ENCODE measurements at regions not wholly inside any gene's neighbourhood (a gene's known extent, or its start where the extent isn't known, plus 50 kb on each side); places are given as distances from the start of the nearest gene placed in this dataset.

- Histone ChIP-seq H3K27ac (ENCODE audit: low read depth, low read length) (no peak overlapping the region), H3K27me3 (ENCODE audit: control insufficient read depth, insufficient read depth, low read length) (no peaks in the 10 kb centered on the region), H3K36me3 (ENCODE audit: control insufficient read depth, insufficient read depth, low read length) (no peaks in the 10 kb centered on the region)
Observed at GRCh38 chr6:90730151-90730673, 143.3 kb upstream of the MAP3K7 start.

GRCh38 chr6:90729057-90729456, 142.2 kb upstream of the MAP3K7 start:
- H3K27me3 ChIP-seq (ENCODE audit: control insufficient read depth, insufficient read depth, low read length) = no peaks in the 10 kb centered on the region
- no peak overlapping the region for H3K9ac ChIP-seq (ENCODE audit: low read depth, low read length)
- H3K36me3 ChIP-seq (ENCODE audit: control insufficient read depth, insufficient read depth, low read length) = no peaks in the 10 kb centered on the region
- no peak overlapping the region for H3K4me3 ChIP-seq (ENCODE audit: low read depth, low read length)
- H3K4me1 ChIP-seq (ENCODE audit: control insufficient read depth, insufficient read depth, low read length) = no peaks in the 10 kb centered on the region
- no peak overlapping the region for H3K27ac ChIP-seq (ENCODE audit: low read depth, low read length)
- H3K9me3 ChIP-seq (ENCODE audit: control insufficient read depth, insufficient read depth, low read length) = no peaks in the 10 kb centered on the region

More at GRCh38 chr6:90730151-90730673, 143.3 kb upstream of the MAP3K7 start:
- Histone ChIP-seq H3K4me1 (ENCODE audit: control insufficient read depth, insufficient read depth, low read length) (no peaks in the 10 kb centered on the region), H3K9ac (ENCODE audit: low read depth, low read length) (no peak overlapping the region), H3K4me3 (ENCODE audit: low read depth, low read length) (no peak overlapping the region), H3K9me3 (ENCODE audit: control insufficient read depth, insufficient read depth, low read length) (no peaks in the 10 kb centered on the region)

- no peak overlapping the region for H3K4me3 ChIP-seq (ENCODE audit: low read depth, low read length)
- H3K9me3 ChIP-seq (ENCODE audit: control insufficient read depth, insufficient read depth, low read length) = no peaks in the 10 kb centered on the region
- H3K9ac ChIP-seq (ENCODE audit: low read depth, low read length) = no peak overlapping the region
- no peak overlapping the region for H3K27ac ChIP-seq (ENCODE audit: low read depth, low read length)
- no peaks in the 10 kb centered on the region for H3K27me3 ChIP-seq (ENCODE audit: control insufficient read depth, insufficient read depth, low read length)
- H3K36me3 ChIP-seq (ENCODE audit: control insufficient read depth, insufficient read depth, low read length) = no peaks in the 10 kb centered on the region
- peaks cover 6% of the 10 kb centered on the region for H3K4me1 ChIP-seq (ENCODE audit: control insufficient read depth, insufficient read depth, low read length)
Observed at GRCh38 chr6:90722648-90723047, 135.8 kb upstream of the MAP3K7 start.

- Histone ChIP-seq H3K27me3 (ENCODE audit: control insufficient read depth, insufficient read depth, low read length) (no peaks in the 10 kb centered on the region), H3K4me1 (ENCODE audit: control insufficient read depth, insufficient read depth, low read length) (peaks cover 6% of the 10 kb centered on the region), H3K36me3 (ENCODE audit: control insufficient read depth, insufficient read depth, low read length) (no peaks in the 10 kb centered on the region), H3K4me3 (ENCODE audit: low read depth, low read length) (no peak overlapping the region), H3K9me3 (ENCODE audit: control insufficient read depth, insufficient read depth, low read length) (no peaks in the 10 kb centered on the region), H3K27ac (ENCODE audit: low read depth, low read length) (no peak overlapping the region), H3K9ac (ENCODE audit: low read depth, low read length) (no peak overlapping the region)
Observed at GRCh38 chr6:90720404-90720803, 133.5 kb upstream of the MAP3K7 start.

- H3K9me3 ChIP-seq (ENCODE audit: control insufficient read depth, insufficient read depth, low read length) = no peaks in the 10 kb centered on the region
- H3K27me3 ChIP-seq (ENCODE audit: control insufficient read depth, insufficient read depth, low read length) = no peaks in the 10 kb centered on the region
Observed at GRCh38 chr6:90719321-90720195, 132.7 kb upstream of the MAP3K7 start.

GRCh38 chr6:90716376-90716775, 129.5 kb upstream of the MAP3K7 start:
- H3K4me3 ChIP-seq (ENCODE audit: low read depth, low read length) = no peak overlapping the region
- no peak overlapping the region for H3K9ac ChIP-seq (ENCODE audit: low read depth, low read length)
- peaks cover 6% of the 10 kb centered on the region for H3K4me1 ChIP-seq (ENCODE audit: control insufficient read depth, insufficient read depth, low read length)
- no peak overlapping the region for H3K27ac ChIP-seq (ENCODE audit: low read depth, low read length)
- no peaks in the 10 kb centered on the region for H3K9me3 ChIP-seq (ENCODE audit: control insufficient read depth, insufficient read depth, low read length)
- no peaks in the 10 kb centered on the region for H3K27me3 ChIP-seq (ENCODE audit: control insufficient read depth, insufficient read depth, low read length)
- H3K36me3 ChIP-seq (ENCODE audit: control insufficient read depth, insufficient read depth, low read length) = no peaks in the 10 kb centered on the region

More at GRCh38 chr6:90719321-90720195, 132.7 kb upstream of the MAP3K7 start:
- Histone ChIP-seq H3K4me3 (ENCODE audit: low read depth, low read length) (no peak overlapping the region), H3K9ac (ENCODE audit: low read depth, low read length) (no peak overlapping the region), H3K36me3 (ENCODE audit: control insufficient read depth, insufficient read depth, low read length) (no peaks in the 10 kb centered on the region), H3K4me1 (ENCODE audit: control insufficient read depth, insufficient read depth, low read length) (peaks cover 6% of the 10 kb centered on the region), H3K27ac (ENCODE audit: low read depth, low read length) (no peak overlapping the region)

GRCh38 chr6:90715093-90715655, 128.3 kb upstream of the MAP3K7 start:
- Histone ChIP-seq H3K27ac (ENCODE audit: low read depth, low read length) (no peak overlapping the region), H3K4me3 (ENCODE audit: low read depth, low read length) (no peak overlapping the region), H3K9me3 (ENCODE audit: control insufficient read depth, insufficient read depth, low read length) (no peaks in the 10 kb centered on the region), H3K27me3 (ENCODE audit: control insufficient read depth, insufficient read depth, low read length) (no peaks in the 10 kb centered on the region), H3K4me1 (ENCODE audit: control insufficient read depth, insufficient read depth, low read length) (no peaks in the 10 kb centered on the region), H3K9ac (ENCODE audit: low read depth, low read length) (no peak overlapping the region), H3K36me3 (ENCODE audit: control insufficient read depth, insufficient read depth, low read length) (no peaks in the 10 kb centered on the region)

- Histone ChIP-seq H3K27me3 (ENCODE audit: control insufficient read depth, insufficient read depth, low read length) (no peaks in the 10 kb centered on the region), H3K27ac (ENCODE audit: low read depth, low read length) (no peak overlapping the region), H3K9me3 (ENCODE audit: control insufficient read depth, insufficient read depth, low read length) (no peaks in the 10 kb centered on the region), H3K4me1 (ENCODE audit: control insufficient read depth, insufficient read depth, low read length) (no peaks in the 10 kb centered on the region), H3K4me3 (ENCODE audit: low read depth, low read length) (no peak overlapping the region), H3K9ac (ENCODE audit: low read depth, low read length) (no peak overlapping the region), H3K36me3 (ENCODE audit: control insufficient read depth, insufficient read depth, low read length) (no peaks in the 10 kb centered on the region)
Observed at GRCh38 chr6:90714319-90714718, 127.4 kb upstream of the MAP3K7 start.

- Histone ChIP-seq H3K27me3 (ENCODE audit: control insufficient read depth, insufficient read depth, low read length) (no peaks in the 10 kb centered on the region), H3K36me3 (ENCODE audit: control insufficient read depth, insufficient read depth, low read length) (no peaks in the 10 kb centered on the region), H3K9ac (ENCODE audit: low read depth, low read length) (no peak overlapping the region), H3K4me1 (ENCODE audit: control insufficient read depth, insufficient read depth, low read length) (peaks cover 11% of the 10 kb centered on the region), H3K9me3 (ENCODE audit: control insufficient read depth, insufficient read depth, low read length) (no peaks in the 10 kb centered on the region), H3K27ac (ENCODE audit: low read depth, low read length) (no peak overlapping the region), H3K4me3 (ENCODE audit: low read depth, low read length) (no peak overlapping the region)
Observed at GRCh38 chr6:90712114-90712513, 125.2 kb upstream of the MAP3K7 start.

GRCh38 chr6:90709431-90709996, 122.6 kb upstream of the MAP3K7 start:
- no peaks in the 10 kb centered on the region for H3K36me3 ChIP-seq (ENCODE audit: control insufficient read depth, insufficient read depth, low read length)
- no peak overlapping the region for H3K27ac ChIP-seq (ENCODE audit: low read depth, low read length)
- H3K9ac ChIP-seq (ENCODE audit: low read depth, low read length) = no peak overlapping the region
- no peaks in the 10 kb centered on the region for H3K9me3 ChIP-seq (ENCODE audit: control insufficient read depth, insufficient read depth, low read length)
- no peaks in the 10 kb centered on the region for H3K27me3 ChIP-seq (ENCODE audit: control insufficient read depth, insufficient read depth, low read length)
- H3K4me3 ChIP-seq (ENCODE audit: low read depth, low read length) = no peak overlapping the region
- H3K4me1 ChIP-seq (ENCODE audit: control insufficient read depth, insufficient read depth, low read length) = peaks cover 11% of the 10 kb centered on the region

GRCh38 chr6:90708206-90708737, 121.4 kb upstream of the MAP3K7 start:
- Histone ChIP-seq H3K36me3 (ENCODE audit: control insufficient read depth, insufficient read depth, low read length) (no peaks in the 10 kb centered on the region), H3K4me3 (ENCODE audit: low read depth, low read length) (no peak overlapping the region), H3K4me1 (ENCODE audit: control insufficient read depth, insufficient read depth, low read length) (peaks cover 11% of the 10 kb centered on the region), H3K27ac (ENCODE audit: low read depth, low read length) (no peak overlapping the region), H3K9me3 (ENCODE audit: control insufficient read depth, insufficient read depth, low read length) (no peaks in the 10 kb centered on the region), H3K27me3 (ENCODE audit: control insufficient read depth, insufficient read depth, low read length) (no peaks in the 10 kb centered on the region), H3K9ac (ENCODE audit: low read depth, low read length) (no peak overlapping the region)

All from HUES48 (cell line).